IPS-18c (cell line): ENCODE measurements at regions not wholly inside any gene's neighbourhood (a gene's known extent, or its start where the extent isn't known, plus 50 kb on each side); places are given as distances from the start of the nearest gene placed in this dataset.

Source experiments
- H3K4me3 ChIP-seq: 2 replicates; pipeline ENCODE4 v1.7.0; 2013; ENCODE audit warnings: low read depth, mild to moderate bottlenecking, low read length, moderate library complexity; ENCODE audit not compliant: insufficient read depth
- H3K9me3 ChIP-seq: one replicate; pipeline ENCODE4 v1.6.1; 2013; ENCODE audit warnings: mild to moderate bottlenecking, low read length, moderate library complexity; ENCODE audit not compliant: control insufficient read depth, insufficient read depth

GRCh38 chr5:152147286-152147685 is 222.6 kb upstream of the GLRA1 start:
- no peaks in the 10 kb centered on the region for H3K9me3 ChIP-seq
- H3K4me3 ChIP-seq, result no peak overlapping the region

DNA sequence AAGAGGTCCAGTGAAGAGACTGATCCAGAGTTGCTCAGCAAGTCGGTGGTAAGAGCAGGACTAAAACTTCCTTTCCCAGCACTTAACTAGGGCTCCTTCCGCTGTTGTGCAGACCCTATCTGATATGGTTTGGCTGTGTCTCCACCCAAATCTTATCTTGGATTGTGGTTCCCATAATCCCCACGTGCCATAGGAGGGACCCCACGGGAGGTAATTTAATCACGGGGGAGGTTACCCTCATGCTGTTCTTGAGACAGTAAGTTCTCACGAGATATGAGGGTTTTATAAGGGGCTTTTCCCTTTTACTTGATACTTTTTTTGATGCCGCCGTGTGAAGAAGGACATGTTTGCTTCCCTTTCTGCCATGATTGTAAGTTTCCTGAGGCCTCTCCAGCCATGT is 221.9 kb upstream of the GLRA1 start:
- Histone ChIP-seq H3K4me3 (no peak overlapping the region), H3K9me3 (no peaks in the 10 kb centered on the region)

GRCh38 chr5:152144556-152144955 is 219.9 kb upstream of the GLRA1 start:
- H3K9me3 ChIP-seq, result no peaks in the 10 kb centered on the region
- no peak overlapping the region for H3K4me3 ChIP-seq

- Histone ChIP-seq H3K4me3 (no peak overlapping the region), H3K9me3 (no peaks in the 10 kb centered on the region)
Observed at GRCh38 chr5:152144030-152144429, 219.4 kb upstream of the GLRA1 start.

GRCh38 chr5:152142840-152143469 is 218.3 kb upstream of the GLRA1 start:
- H3K4me3 ChIP-seq, result no peak overlapping the region

GRCh38 chr5:152140347-152140746 is 215.7 kb upstream of the GLRA1 start:
- Histone ChIP-seq H3K9me3 (no peaks in the 10 kb centered on the region), H3K4me3 (no peak overlapping the region)

More at GRCh38 chr5:152142840-152143469, 218.3 kb upstream of the GLRA1 start:
- no peaks in the 10 kb centered on the region for H3K9me3 ChIP-seq

- no peaks in the 10 kb centered on the region for H3K9me3 ChIP-seq
- H3K4me3 ChIP-seq, result no peak overlapping the region
Observed at GRCh38 chr5:152137063-152137462, 212.4 kb upstream of the GLRA1 start.

DNA sequence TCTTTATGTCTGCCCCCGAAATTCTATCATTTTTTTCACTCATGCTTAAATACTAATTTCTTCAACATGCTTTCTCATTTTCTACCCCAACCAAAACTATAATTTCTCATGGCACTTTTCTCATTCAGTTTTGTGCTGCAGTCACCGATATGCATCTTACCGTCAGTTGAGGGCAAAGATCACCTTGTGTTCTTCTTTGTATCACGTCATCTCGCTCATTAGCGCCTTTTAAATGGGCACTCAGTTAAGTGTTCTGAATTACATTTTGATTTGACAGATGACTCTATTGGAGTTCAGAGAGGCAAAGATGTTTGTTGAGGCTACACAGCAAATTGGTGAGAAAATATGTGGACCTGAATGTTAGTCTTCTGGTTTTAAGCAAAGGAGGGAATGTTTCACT is 211.7 kb upstream of the GLRA1 start:
- H3K9me3 ChIP-seq, result no peaks in the 10 kb centered on the region

DNA sequence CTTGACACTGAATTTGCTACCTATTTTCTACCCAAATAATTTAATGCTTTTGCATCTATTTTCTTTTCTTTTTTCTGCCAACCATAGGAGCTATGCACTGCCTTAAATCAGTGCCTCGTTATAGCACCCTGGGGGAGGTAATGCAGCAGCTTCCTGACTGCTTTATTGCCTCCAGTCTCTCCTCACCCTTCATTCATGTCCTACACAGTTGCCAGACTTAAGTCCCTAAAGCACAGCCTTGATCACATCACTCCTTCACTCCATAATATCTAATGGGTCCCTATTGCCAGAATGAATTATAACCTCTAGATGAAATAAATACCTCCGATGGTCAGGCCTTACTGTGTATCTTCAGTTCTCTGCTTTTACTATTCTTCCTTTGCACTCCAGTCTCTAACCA is 211.2 kb upstream of the GLRA1 start:
- H3K9me3 ChIP-seq, result no peaks in the 10 kb centered on the region
- H3K4me3 ChIP-seq, result no peak overlapping the region

More for the DNA sequence above, 211.7 kb upstream of the GLRA1 start:
- no peak overlapping the region for H3K4me3 ChIP-seq

GRCh38 chr5:152125661-152126205 is 201.1 kb upstream of the GLRA1 start:
- Histone ChIP-seq H3K9me3 (no peaks in the 10 kb centered on the region), H3K4me3 (no peak overlapping the region)

- Histone ChIP-seq H3K4me3 (no peak overlapping the region), H3K9me3 (no peaks in the 10 kb centered on the region)
Observed at GRCh38 chr5:152124409-152125041, 199.9 kb upstream of the GLRA1 start.

GRCh38 chr5:152118676-152119470 is 194.2 kb upstream of the GLRA1 start:
- no peak overlapping the region for H3K4me3 ChIP-seq
- no peaks in the 10 kb centered on the region for H3K9me3 ChIP-seq

DNA sequence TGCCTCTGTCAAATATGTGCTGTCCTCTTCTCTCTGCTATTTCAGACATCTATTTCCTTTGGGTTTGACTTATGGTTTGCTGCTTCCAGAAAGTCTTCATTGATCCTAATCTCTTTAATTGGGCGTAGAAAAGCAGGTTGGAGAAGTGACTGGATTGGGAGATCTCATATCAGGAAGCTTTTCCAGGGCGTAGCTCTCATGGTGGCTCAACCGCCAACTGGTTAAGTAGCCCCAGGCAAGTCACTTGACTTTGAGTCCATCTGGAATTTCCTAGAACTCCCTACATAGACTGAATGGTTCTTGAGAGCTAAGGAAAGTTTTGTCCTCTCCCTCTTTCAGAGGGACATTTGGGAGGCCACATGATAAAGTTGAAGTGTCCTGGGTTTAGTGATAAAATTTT is 192.3 kb upstream of the GLRA1 start:
- H3K9me3 ChIP-seq, result no peaks in the 10 kb centered on the region
- H3K4me3 ChIP-seq, result no peak overlapping the region

GRCh38 chr5:152113401-152113800 is 188.8 kb upstream of the GLRA1 start:
- no peak overlapping the region for H3K4me3 ChIP-seq
- H3K9me3 ChIP-seq, result no peaks in the 10 kb centered on the region

GRCh38 chr5:152107220-152107619 is 182.6 kb upstream of the GLRA1 start:
- H3K4me3 ChIP-seq, result no peak overlapping the region
- H3K9me3 ChIP-seq, result no peaks in the 10 kb centered on the region

- H3K4me3 ChIP-seq, result no peak overlapping the region
- no peaks in the 10 kb centered on the region for H3K9me3 ChIP-seq
Observed at GRCh38 chr5:152106571-152106970, 181.9 kb upstream of the GLRA1 start.

- no peak overlapping the region for H3K4me3 ChIP-seq
- H3K9me3 ChIP-seq, result no peaks in the 10 kb centered on the region
Observed at GRCh38 chr5:152105085-152105484, 180.4 kb upstream of the GLRA1 start.

DNA sequence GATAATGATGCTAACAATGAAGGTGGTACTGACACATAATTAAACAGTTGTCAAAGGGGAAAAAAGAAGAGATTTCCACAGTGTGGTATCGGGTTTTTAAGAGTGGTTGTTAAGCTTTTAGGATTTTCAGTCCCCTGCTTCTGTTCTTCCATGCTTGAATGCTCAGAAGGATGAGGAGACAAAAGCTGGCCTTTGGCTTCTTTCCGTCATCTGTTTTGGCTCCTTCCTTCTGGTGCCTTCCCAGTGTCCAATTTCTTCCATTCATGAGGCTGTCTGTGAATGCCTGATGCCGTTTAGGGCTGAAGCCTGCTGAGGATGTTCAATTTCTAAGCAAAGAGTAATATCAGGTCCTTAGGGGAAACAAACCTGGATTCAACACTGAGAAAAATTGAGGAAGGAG is 179.6 kb upstream of the GLRA1 start:
- Histone ChIP-seq H3K9me3 (no peaks in the 10 kb centered on the region), H3K4me3 (no peak overlapping the region)
